Central memory CD8-positive, alpha-beta T cell (primary cell): ENCODE measurements at regions not wholly inside any gene's neighbourhood (a gene's known extent, or its start where the extent isn't known, plus 50 kb on each side); places are given as distances from the start of the nearest gene placed in this dataset.
"Not testable (repeated sequence)": the region's sequence is repeated elsewhere in the genome, so short reads cannot be mapped to it uniquely, and the experiment has no call there.

Experiments used
- ATAC-seq: fragments of 150-1000 bp; cut with Tn5 transposase; replicated peaks from 2 replicates; pipeline ENCODE4 v1.10.0; 2022; ENCODE audit warnings: mild to moderate bottlenecking, moderate FRiP score, moderate number of reproducible peaks; ENCODE audit not compliant: poor library complexity, severe bottlenecking; ENCODE audit errors: extremely low read depth
- DNase-seq, 2 donors: peaks; one replicate each; pipeline ENCODE4 v3.0.0; 2021; ENCODE audit warnings: low spot score in 2 of 2
- H3K27ac Mint-ChIP-seq: one replicate; pipeline ENCODE4 v1.8.0; 2022; ENCODE audit warnings: low read depth, mild to moderate bottlenecking, moderate library complexity, mixed read lengths
- H3K27me3 Mint-ChIP-seq: one replicate; pipeline ENCODE4 v1.8.0; 2022; ENCODE audit warnings: mixed read lengths
- H3K36me3 Mint-ChIP-seq: one replicate; pipeline ENCODE4 v1.8.0; 2022; ENCODE audit warnings: mild to moderate bottlenecking, moderate library complexity, mixed read lengths; ENCODE audit not compliant: insufficient read depth
- H3K4me1 Mint-ChIP-seq: one replicate; pipeline ENCODE4 v1.8.0; 2022; ENCODE audit warnings: mixed read lengths
- H3K4me3 Mint-ChIP-seq: one replicate; pipeline ENCODE4 v1.8.0; 2022; ENCODE audit warnings: mild to moderate bottlenecking, moderate library complexity, mixed read lengths
- H3K9me3 Mint-ChIP-seq: one replicate; pipeline ENCODE4 v1.8.0; 2022; ENCODE audit warnings: mixed read lengths

- peaks cover 11% of the 10 kb centered on the region for H3K9me3 Mint-ChIP-seq
- not testable (repeated sequence) for H3K4me1 Mint-ChIP-seq, DNase-seq, ATAC-seq, H3K4me3 Mint-ChIP-seq, H3K27me3 Mint-ChIP-seq, H3K36me3 Mint-ChIP-seq, H3K27ac Mint-ChIP-seq
These were observed 699.1 kb upstream of the TPTE start for GRCh38 chr21:9822093-9822820.

- H3K4me3 Mint-ChIP-seq, H3K4me1 Mint-ChIP-seq, ATAC-seq, H3K27me3 Mint-ChIP-seq, H3K27ac Mint-ChIP-seq, H3K36me3 Mint-ChIP-seq: not testable (repeated sequence)
- peaks cover 11% of the 10 kb centered on the region for H3K9me3 Mint-ChIP-seq
- peak; percentile 33 to 44 for DNase-seq
These were observed 697.9 kb upstream of the TPTE start for GRCh38 chr21:9823197-9824157.

- DNase-seq, H3K9me3 Mint-ChIP-seq, H3K27me3 Mint-ChIP-seq, H3K36me3 Mint-ChIP-seq, H3K4me3 Mint-ChIP-seq, ATAC-seq, H3K27ac Mint-ChIP-seq, H3K4me1 Mint-ChIP-seq: not testable (repeated sequence)
These were observed 690.6 kb upstream of the TPTE start for GRCh38 chr21:9830801-9831200.

DNA sequence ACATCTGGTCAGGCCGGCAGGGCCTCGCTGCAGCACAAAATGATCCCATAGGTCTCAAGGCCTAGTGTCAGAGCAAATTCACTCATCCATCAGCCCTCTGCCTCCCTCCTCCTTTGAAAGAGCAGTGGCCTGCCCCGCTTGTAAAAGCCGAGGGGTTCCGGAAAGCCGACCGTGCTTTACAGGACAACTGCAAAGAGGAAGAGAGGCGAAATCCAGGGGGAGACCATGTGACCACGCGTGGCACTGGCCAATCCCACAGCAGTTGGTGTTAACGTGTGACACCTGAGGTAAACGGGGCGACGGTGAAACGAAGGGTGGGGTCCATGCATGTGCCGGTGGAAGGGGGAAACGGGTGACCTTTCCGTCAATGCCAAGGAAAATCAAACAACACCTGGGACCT, 688.6 kb upstream of the TPTE start:
- not testable (repeated sequence) for H3K36me3 Mint-ChIP-seq, H3K27me3 Mint-ChIP-seq, H3K27ac Mint-ChIP-seq, H3K9me3 Mint-ChIP-seq, H3K4me1 Mint-ChIP-seq, ATAC-seq, DNase-seq, H3K4me3 Mint-ChIP-seq

- peaks cover 10% of the 10 kb centered on the region for H3K9me3 Mint-ChIP-seq
- H3K27ac Mint-ChIP-seq, H3K36me3 Mint-ChIP-seq, DNase-seq, ATAC-seq, H3K4me3 Mint-ChIP-seq, H3K27me3 Mint-ChIP-seq, H3K4me1 Mint-ChIP-seq: not testable (repeated sequence)
These were observed 684.8 kb upstream of the TPTE start for GRCh38 chr21:9836547-9836946.

DNA sequence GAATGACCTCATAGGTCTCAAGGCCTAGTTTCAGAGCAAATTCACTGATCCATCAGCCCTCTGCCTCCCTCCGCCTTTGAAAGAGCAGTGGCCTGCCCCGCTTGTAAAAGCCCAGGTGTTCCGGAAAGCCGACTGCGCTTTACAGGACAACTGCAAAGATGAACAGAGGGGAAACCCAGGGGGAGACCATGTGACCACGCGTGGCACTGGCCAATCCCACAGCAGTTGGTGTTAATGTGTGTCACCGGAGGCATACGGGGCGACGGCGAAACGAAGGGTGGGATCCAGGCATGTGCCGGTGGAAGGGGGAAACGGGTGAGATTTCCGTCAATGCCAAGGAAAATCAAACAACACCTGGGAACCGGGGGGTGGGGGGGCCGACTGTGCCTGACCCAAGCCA, 684.4 kb upstream of the TPTE start:
- ATAC-seq, H3K4me1 Mint-ChIP-seq, H3K4me3 Mint-ChIP-seq, H3K36me3 Mint-ChIP-seq, DNase-seq, H3K27me3 Mint-ChIP-seq, H3K27ac Mint-ChIP-seq: not testable (repeated sequence)
- H3K9me3 Mint-ChIP-seq: peaks cover 10% of the 10 kb centered on the region

GRCh38 chr21:9837526-9837925, 683.9 kb upstream of the TPTE start:
- H3K4me3 Mint-ChIP-seq, H3K27me3 Mint-ChIP-seq, H3K36me3 Mint-ChIP-seq, ATAC-seq, H3K27ac Mint-ChIP-seq, H3K4me1 Mint-ChIP-seq, DNase-seq: not testable (repeated sequence)
- peaks cover 10% of the 10 kb centered on the region for H3K9me3 Mint-ChIP-seq

DNA sequence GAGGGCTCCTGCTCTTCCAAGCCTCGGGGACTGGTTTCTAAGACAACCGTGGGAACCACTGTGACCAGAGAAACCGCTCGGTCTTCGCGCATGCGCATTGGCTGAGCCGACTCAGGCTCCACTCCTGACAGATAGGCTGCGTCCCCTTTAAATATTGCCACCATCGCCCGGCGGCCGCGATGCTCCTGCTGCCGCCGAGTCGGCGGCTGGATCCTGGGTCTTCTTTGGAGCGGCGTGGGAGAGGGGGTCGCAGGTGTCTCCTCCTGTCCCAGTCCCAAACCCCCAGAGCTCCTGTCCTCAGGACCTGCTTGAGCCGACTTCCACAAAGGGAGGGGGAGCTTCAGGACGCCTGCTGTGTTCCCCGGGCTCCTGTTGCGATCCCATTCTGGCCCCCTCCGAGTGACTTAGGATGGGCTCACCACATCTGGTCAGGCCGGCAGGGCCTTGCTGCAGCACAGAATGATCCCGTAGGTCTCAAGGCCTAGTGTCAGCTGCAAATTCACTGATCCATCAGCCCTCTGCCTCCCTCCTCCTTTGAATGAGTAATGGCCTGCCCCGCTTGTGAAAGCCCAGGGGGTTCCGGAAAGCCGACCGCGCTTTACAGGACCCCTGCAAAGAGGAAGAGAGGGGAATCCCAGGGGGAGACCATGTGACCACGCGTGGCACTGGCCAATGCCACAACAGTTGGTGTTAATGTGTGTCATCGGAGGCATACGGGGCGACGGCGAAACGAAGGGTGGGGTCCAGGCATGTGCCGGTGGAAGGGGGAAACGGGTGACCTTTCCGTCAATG, 683.2 kb upstream of the TPTE start:
- peaks cover 2% of the 10 kb centered on the region for H3K36me3 Mint-ChIP-seq
- DNase-seq: no peak
- ATAC-seq: no peak
- no peaks in the 10 kb centered on the region for H3K27me3 Mint-ChIP-seq
- no peaks in the 10 kb centered on the region for H3K4me1 Mint-ChIP-seq
- peaks cover 10% of the 10 kb centered on the region for H3K9me3 Mint-ChIP-seq
- no peak overlapping the region for H3K4me3 Mint-ChIP-seq
- no peak overlapping the region for H3K27ac Mint-ChIP-seq

DNA sequence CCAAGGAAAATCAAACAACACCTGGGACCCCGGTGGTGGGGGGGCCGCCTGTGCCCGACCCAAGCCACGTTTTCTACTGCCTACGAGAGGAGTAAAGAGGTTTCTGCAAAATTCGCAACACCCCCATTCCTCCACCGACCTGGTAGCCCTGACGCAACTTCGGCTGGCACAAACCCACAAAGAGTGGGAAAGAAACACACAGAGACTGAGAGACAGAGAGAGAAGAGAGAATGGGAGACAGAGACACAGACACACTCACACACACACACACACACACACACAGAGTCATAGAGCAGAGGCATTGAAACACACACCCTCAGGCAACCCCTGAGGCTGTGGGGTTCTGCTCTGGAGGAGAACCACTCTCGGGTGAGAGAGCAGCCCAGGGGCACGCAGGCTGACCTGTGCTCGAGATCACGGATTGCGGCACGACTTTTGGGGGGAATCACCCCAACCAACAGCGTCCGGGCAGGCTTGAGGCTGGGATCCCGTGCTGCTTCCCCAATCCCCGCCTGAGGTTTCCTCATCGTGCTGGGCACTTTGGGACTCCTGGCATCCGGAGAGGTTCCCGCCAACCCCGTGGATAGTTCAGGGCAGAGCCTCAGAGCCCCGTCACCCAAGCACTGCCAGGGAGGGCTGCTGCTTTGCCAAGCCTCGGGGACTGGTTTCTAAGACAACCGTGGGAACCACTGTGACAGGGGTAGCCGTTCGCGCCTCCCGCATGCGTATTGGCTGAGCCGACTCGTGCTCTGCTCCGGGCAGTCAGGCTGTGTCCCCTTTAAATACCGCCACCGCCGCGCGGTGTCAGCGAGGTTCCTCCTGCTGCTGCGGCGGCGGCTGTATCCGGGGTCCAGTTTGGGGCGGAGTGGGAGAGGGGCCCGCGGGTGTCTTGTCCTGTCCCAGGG, 682.4 kb upstream of the TPTE start:
- no peak for DNase-seq
- peaks cover 10% of the 10 kb centered on the region for H3K9me3 Mint-ChIP-seq
- peaks cover 2% of the 10 kb centered on the region for H3K36me3 Mint-ChIP-seq
- ATAC-seq: no peak
- H3K4me1 Mint-ChIP-seq: no peaks in the 10 kb centered on the region
- no peak overlapping the region for H3K27ac Mint-ChIP-seq
- H3K27me3 Mint-ChIP-seq: no peaks in the 10 kb centered on the region
- no peak overlapping the region for H3K4me3 Mint-ChIP-seq

DNA sequence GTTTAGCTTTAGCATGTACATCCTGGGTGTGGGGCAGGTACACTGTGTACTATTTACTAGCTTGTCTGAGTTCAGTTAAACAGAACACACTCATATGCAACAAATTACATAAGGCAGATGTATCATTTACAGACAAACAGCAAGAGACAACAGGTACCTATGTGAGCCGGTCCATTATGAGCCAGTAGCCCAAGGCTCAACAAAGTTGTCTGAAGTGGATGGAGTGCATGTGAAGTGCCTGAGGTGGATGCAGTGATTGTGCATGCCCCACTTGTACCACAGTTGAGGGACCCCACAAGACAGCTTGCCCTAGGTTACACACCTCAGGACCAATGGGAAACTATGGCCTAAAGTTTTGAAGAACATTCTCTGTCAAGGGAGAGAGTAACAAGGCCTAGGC, 677.3 kb upstream of the TPTE start:
- H3K27ac Mint-ChIP-seq, H3K27me3 Mint-ChIP-seq, ATAC-seq, H3K9me3 Mint-ChIP-seq, DNase-seq, H3K36me3 Mint-ChIP-seq, H3K4me3 Mint-ChIP-seq, H3K4me1 Mint-ChIP-seq: not testable (repeated sequence)

DNA sequence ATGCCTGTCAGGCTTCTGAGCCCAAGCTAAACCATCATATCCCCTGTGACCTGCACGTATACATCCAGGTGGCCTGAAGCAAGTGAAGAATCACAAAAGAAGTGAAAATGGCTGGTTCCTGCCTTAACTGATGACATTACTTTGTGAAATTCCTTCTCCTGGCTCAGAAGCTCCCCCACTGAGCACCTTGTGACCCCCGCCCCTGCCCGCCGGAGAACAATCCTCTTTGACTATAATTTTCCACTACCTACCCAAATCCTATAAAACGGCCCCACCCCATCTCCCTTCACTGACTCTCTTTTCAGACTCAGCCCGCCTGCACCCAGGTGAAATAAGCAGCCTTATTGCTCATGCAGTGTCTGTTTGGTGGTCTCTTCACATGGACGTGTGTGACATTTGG, 673.9 kb upstream of the TPTE start:
- not testable (repeated sequence) for H3K27ac Mint-ChIP-seq

DNA sequence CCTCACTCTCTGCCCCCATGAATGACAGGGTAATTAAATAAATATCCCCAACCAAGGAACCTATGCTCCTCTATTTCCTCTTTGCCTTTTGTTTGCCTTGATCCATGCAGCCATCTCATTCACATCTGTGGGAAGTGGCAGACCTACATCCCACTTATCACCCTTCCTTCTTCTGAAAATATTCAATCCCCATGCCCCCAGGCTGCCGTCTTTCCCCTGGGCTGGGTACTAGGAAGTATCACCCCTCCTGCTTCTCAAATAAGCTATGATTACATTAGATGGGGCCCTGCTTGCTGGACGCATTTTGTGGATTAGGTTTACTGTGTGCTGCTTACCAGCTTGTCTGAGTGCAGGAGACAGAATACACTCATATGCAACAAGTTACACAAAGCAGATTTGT, 670.2 kb upstream of the TPTE start:
- DNase-seq, H3K4me3 Mint-ChIP-seq, H3K27me3 Mint-ChIP-seq, ATAC-seq, H3K9me3 Mint-ChIP-seq, H3K27ac Mint-ChIP-seq, H3K4me1 Mint-ChIP-seq, H3K36me3 Mint-ChIP-seq: not testable (repeated sequence)

More for the DNA sequence above, 673.9 kb upstream of the TPTE start:
- H3K36me3 Mint-ChIP-seq, H3K9me3 Mint-ChIP-seq, H3K4me1 Mint-ChIP-seq, H3K4me3 Mint-ChIP-seq, DNase-seq, H3K27me3 Mint-ChIP-seq, ATAC-seq: not testable (repeated sequence)
